NCI-H2227 (cell line): ENCODE measurements at regions not wholly inside any gene's neighbourhood (a gene's known extent, or its start where the extent isn't known, plus 50 kb on each side); places are given as distances from the start of the nearest gene placed in this dataset.
"Not testable (repeated sequence)": the region's sequence is repeated elsewhere in the genome, so short reads cannot be mapped to it uniquely, and the experiment has no call there.

ENCODE experiments used
- DNase-seq: peaks from one replicate; lab custom pipeline; 2025; ENCODE audit not compliant: unreplicated experiment; lab: John Stamatoyannopoulos, UW

DNA sequence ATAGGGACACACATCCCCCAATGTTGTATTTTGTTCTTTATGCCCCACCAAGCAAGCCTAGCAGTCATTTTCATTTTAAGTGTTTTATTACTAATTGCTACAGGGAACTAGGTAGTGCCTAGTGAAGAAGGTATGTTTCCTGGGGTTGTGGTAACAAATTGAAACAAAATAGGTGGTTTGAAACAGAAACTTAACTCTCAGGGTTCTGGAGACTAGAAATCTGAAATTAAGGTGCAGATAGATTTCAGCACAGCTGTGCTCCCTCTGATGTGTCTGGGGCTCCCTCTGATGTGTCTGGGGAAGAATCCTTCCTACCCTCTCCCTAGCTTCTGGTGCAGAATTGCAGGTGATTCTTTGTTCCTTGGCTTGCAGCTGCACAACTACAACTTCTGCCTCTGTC is 390.1 kb downstream of the ZFHX3 start:
- no peak for DNase-seq

GRCh38 chr16:72657164-72657563 is 390.8 kb downstream of the ZFHX3 start:
- DNase-seq = no peak

DNA sequence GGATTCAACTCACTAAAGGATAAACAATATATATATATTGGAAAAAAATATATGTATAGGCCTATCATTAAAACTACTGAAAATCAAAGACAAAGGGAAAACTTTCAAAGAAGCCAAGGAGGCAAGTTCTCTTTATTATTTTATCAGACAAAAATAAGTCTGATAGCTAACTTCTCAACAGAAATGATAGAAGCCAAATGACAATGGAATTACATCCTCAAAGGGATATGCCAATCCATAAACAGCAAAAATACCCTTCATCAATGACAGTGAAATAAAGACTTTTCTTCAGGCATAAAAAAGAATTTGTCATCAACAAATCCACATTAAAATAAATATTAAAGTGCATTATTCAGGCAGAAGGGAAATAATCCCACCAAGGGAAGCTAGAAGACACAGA is 393.4 kb downstream of the ZFHX3 start:
- DNase-seq = no peak

- no peak for DNase-seq
These were observed 398.5 kb downstream of the ZFHX3 start for GRCh38 chr16:72649254-72649944.

DNA sequence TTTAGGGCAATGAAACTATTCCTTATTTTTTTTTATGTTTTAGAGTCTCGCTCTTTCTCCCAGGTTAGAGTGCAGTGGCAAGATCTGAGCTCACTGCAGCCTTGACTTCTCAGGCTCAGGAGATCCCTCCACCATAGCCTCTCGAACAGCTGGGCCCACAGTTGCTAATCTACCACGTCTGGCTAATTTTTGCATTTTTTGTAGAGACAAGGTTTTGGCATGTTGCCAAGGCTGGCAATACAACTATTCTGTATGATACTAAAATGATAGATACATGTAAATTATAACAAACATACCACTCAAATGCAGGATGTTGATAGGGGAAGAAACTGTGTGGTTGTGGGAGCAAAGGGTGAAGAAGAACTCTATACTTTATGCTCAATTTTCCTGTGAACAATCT is 401.3 kb downstream of the ZFHX3 start:
- DNase-seq = no peak

DNA sequence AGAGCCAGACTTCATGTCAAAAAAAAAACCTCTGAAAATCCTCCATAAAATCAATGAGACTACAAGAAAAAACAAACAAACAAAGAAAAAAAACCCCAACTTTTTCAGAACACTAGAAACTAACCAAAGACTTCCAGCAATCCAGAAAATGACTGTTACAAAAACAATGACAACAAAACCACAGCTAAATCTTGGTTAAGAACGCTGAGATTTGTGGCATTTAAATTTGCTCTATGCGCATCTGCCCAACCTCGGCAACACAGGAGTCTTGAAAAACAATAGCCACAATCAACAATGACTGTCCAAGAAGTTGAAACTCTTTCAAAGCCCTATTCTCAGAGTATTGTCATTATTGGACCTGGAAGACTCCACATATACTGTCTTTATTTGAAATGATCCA is 402.4 kb downstream of the ZFHX3 start:
- no peak for DNase-seq

- no peak for DNase-seq
These were observed 403.0 kb downstream of the ZFHX3 start for GRCh38 chr16:72644911-72645310.

- DNase-seq = no peak
These were observed 408.4 kb downstream of the ZFHX3 start for GRCh38 chr16:72639494-72639893.

GRCh38 chr16:72637306-72637705 is 410.6 kb downstream of the ZFHX3 start:
- DNase-seq = no peak

- no peak for DNase-seq
These were observed 412.2 kb downstream of the ZFHX3 start for GRCh38 chr16:72635694-72636093.

DNA sequence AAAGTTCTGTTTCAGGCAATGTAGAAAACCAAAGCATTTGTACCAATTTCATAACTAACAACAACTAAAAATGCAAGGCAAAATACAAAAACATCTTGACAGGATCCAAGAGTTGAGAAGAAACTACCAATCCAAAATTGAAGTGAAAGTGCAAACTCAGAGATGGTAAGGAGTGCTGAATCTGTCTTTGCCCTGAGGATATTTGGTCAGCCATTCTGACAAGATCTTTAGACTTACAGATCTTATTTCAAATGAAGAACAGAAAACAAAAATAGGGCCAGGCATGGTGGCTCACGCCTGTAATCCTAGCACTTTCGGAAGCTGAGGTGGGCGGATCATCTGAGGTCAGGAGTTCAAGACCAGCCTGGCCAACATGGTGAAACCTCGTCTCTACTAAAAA is 412.8 kb downstream of the ZFHX3 start:
- no peak for DNase-seq

- not testable (repeated sequence) for DNase-seq
These were observed 420.6 kb downstream of the ZFHX3 start for GRCh38 chr16:72627182-72627896.

DNA sequence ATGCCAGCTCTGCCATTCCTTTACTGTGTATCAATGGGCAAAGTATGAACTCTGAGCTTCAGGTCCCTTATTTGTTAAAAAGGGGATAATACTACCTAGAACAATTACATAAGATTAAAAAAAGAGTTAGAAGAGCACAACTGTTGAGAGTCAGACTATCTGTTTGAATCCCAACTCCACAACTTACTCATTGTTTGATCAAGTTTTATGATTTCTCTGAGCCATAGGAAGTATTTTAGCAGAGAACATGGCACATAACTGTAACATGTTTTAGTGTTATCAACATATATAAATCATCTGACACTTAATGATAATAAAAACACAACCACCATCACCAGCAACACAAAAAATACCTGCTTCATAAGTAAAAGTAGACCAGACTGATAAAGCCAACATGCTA is 421.3 kb downstream of the ZFHX3 start:
- no peak for DNase-seq

GRCh38 chr16:72621651-72622050 is 426.3 kb downstream of the ZFHX3 start:
- DNase-seq = no peak

DNA sequence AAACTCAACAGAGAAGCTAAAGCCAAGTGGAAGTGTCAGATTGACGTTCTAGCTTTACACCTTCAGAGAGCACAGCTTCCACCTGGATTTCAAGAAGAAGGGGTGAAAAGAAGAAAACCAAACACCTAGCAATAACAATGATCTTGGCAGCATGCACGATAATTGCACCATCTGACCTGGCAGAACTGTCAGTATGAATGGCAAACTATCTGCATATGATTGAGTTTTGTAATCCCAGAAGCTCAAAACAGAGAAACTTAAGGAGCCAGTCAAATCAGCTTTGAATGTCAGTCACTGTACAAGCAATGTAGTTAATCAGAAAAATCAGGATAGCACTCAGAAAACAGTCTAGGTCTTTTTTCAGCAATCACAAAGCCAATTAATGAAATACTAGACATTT is 427.1 kb downstream of the ZFHX3 start:
- no peak for DNase-seq

DNA sequence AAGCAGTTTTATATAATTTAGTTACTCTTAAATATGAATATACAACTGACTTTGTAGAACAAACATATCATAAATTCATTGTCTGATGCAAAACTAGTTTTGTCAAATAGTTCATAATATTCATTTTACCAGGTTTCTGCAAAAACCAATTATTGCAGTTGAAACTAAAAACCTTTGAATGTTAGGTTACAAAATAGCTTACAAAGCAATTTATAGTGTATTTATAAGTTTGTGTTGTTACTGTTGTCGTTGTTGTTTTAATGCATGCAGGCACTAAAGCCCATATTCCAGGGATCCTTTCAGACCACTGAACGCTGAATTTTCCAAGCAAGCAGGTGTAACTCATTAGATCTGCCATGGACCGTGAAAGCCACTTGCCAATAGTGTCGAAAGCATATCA is 427.6 kb downstream of the ZFHX3 start:
- no peak for DNase-seq

DNA sequence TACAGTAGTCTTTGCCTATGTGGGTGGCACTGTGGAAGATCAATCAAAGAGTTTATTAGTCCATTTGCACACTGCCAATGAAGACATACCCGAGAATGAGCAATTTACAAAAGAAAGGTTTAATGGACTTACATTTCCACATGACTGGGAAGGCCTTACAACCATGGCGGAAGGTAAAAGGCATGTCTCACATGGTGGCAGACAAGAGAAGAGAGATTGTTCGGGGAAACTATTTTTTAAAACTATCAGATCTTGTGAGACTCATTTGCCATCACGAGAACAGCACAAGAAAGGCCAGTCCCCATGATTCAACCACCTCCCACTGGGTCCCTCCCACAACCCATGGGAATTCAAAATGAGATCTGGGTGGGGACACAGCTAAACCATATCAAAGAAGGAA is 432.1 kb downstream of the ZFHX3 start:
- no peak for DNase-seq

- DNase-seq = no peak
These were observed 435.2 kb downstream of the ZFHX3 start for GRCh38 chr16:72612718-72613117.

- DNase-seq = no peak
These were observed 435.7 kb downstream of the ZFHX3 start for GRCh38 chr16:72612256-72612655.

- DNase-seq = no peak
These were observed 438.0 kb upstream of the PMFBP1 start for GRCh38 chr16:72609933-72610332.

GRCh38 chr16:72609066-72609465 is 437.1 kb upstream of the PMFBP1 start:
- no peak for DNase-seq

DNA sequence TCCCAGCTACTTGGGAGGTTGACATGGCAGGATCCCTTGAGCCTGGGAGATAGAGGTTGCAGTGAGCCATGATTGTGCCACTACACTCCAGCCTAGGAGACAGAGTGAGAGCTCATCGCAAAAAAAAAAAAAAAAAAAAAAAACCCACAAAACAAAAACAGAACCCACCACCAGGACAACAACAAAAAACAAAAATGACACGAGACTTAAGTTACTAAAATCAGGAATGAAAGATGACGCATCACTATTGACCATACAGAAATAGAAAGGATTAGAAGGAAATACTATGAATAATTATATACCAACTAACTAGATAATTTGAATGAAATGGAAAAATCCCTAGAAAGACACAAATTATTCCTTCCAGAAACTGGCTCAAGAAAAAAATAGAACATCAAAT is 432.4 kb upstream of the PMFBP1 start:
- no peak for DNase-seq

DNA sequence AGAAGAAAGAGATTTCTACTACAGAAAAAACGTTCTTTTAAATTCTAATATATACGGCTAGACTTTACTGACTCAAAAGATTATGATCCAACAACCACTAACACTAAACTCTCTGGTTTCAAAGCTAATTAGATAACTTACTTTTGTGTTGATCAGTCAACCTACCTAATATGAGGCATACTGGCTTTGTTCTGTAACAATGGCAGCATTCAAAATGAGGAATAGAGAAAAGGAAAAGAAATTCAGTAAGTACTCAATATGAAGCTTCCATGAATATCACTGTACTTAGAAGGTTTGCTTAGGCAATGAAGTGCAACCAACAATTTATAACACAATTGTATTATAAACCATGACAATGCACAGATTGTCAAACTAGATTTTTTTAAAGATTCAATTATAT is 430.5 kb upstream of the PMFBP1 start:
- no peak for DNase-seq
